ENCODE measurements at regions not wholly inside any gene's neighbourhood (a gene's known extent, or its start where the extent isn't known, plus 50 kb on each side); places are given as distances from the start of the nearest gene placed in this dataset.

DNA sequence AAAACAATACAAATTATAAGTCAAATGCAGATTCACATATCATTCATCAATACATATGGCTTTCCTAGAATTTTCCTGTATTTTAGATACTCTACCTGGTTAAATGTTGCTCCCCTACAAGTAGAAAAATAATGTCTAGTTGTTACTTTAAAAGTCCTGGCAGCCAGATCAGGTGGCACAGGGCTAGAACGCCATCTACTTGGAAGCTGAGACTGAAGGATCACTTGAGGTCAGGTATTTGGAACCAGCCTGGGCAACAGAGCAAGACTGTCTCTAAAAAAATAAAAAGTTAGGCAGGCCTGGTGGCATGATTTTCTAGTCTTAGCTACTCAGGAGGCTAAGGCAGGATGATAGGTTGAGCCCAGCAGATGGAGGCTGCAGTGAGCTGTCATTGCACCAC is 1573.0 kb downstream of the NLGN4Y start:
- no peak for TF ChIP-seq POLR2A (IDR thresholded peaks at IDR 0.05)
- no peak for TF ChIP-seq CTCF (IDR thresholded peaks at IDR 0.05)
